Neuronal stem cell (in vitro differentiated cells): ENCODE measurements at regions not wholly inside any gene's neighbourhood (a gene's known extent, or its start where the extent isn't known, plus 50 kb on each side); places are given as distances from the start of the nearest gene placed in this dataset.

ENCODE experiments used
- DNase-seq: peaks from one replicate; pipeline ENCODE4 v3.0.0-alpha.2; 2013; ENCODE audit warnings: low spot score
- H2AFZ ChIP-seq: one replicate; pipeline ENCODE4 v1.6.1; 2013; ENCODE audit warnings: mild to moderate bottlenecking, low read length, inconsistent platforms
- H2AK5ac ChIP-seq: 2 replicates; pipeline ENCODE4 v1.6.1; 2013; ENCODE audit warnings: low read depth, mild to moderate bottlenecking, inconsistent platforms, low read length, moderate library complexity, mixed read lengths
- H2BK120ac ChIP-seq: 2 replicates; pipeline ENCODE4 v1.6.1; 2013; ENCODE audit warnings: low read depth, mild to moderate bottlenecking, inconsistent platforms, low read length, moderate library complexity, mixed read lengths
- H2BK12ac ChIP-seq: one replicate; pipeline ENCODE4 v1.6.1; 2013; ENCODE audit warnings: low read length, inconsistent platforms
- H2BK15ac ChIP-seq: 2 replicates; pipeline ENCODE4 v1.6.1; 2013; ENCODE audit warnings: mild to moderate bottlenecking, low read length, inconsistent platforms, mixed read lengths
- H2BK5ac ChIP-seq: one replicate; pipeline ENCODE4 v1.6.1; 2013; ENCODE audit warnings: inconsistent platforms, mild to moderate bottlenecking, low read length, moderate library complexity
- H3K14ac ChIP-seq: one replicate; pipeline ENCODE4 v1.6.1; 2013; ENCODE audit warnings: low read length, inconsistent platforms
- H3K18ac ChIP-seq: 2 replicates; pipeline ENCODE4 v1.6.1; 2013; ENCODE audit warnings: low read length, inconsistent platforms
- H3K23ac ChIP-seq: 2 replicates; pipeline ENCODE4 v1.6.1; 2013; ENCODE audit warnings: low read depth, mild to moderate bottlenecking, mixed read lengths, low read length, inconsistent platforms; ENCODE audit not compliant: poor library complexity
- H3K27ac ChIP-seq: replicated peaks from 3 replicates; pipeline ENCODE4 v1.5.1; 2013; ENCODE audit warnings: low read length, inconsistent platforms
- H3K27me3 ChIP-seq, 3 experiments: 2 replicates each; pipeline ENCODE4 v1.6.1; 2013; ENCODE audit warnings: low read length in 3 of 3, mild to moderate bottlenecking in 2 of 3, inconsistent platforms in 1 of 3, low read depth in 1 of 3, mixed read lengths in 1 of 3, moderate library complexity in 1 of 3; ENCODE audit not compliant: control insufficient read depth in 3 of 3, insufficient read depth in 3 of 3
- H3K36me3 ChIP-seq, 2 donors: replicated peaks in 1 of 2; 2 replicates each; pipeline ENCODE4 v1.6.1; 2013; ENCODE audit warnings: low read length in 2 of 2; ENCODE audit not compliant: control insufficient read depth in 2 of 2, insufficient read depth in 2 of 2
- H3K4ac ChIP-seq: 2 replicates; pipeline ENCODE4 v1.6.1; 2013; ENCODE audit warnings: inconsistent platforms, mild to moderate bottlenecking, low read length, moderate library complexity
- H3K4me1 ChIP-seq, 2 donors: 1 replicate in 1 of 2; 2 replicates in 1 of 2; pipeline ENCODE4 v1.6.1; 2013; ENCODE audit warnings: low read length in 2 of 2, low read depth in 1 of 2; ENCODE audit not compliant: control insufficient read depth in 2 of 2, insufficient read depth in 1 of 2
- H3K4me2 ChIP-seq: one replicate; pipeline ENCODE4 v1.6.1; 2013; ENCODE audit warnings: mild to moderate bottlenecking, low read length, inconsistent platforms; ENCODE audit not compliant: insufficient read depth, poor library complexity, severe bottlenecking
- H3K4me3 ChIP-seq, 2 donors: 2 replicates each; pipeline ENCODE4 v1.5.1; 2013; ENCODE audit warnings: low read length in 2 of 2, mild to moderate bottlenecking in 2 of 2, inconsistent platforms in 1 of 2, moderate library complexity in 1 of 2
- H3K79me1 ChIP-seq: one replicate; pipeline ENCODE4 v1.6.1; 2013; ENCODE audit warnings: low read depth, mild to moderate bottlenecking, inconsistent platforms, low read length, moderate library complexity
- H3K9ac ChIP-seq: one replicate; pipeline ENCODE4 v1.6.1; 2013; ENCODE audit warnings: mild to moderate bottlenecking, low read depth, low read length, inconsistent platforms; ENCODE audit not compliant: poor library complexity
- H3K9me3 ChIP-seq, 2 donors: replicated peaks in 1 of 2; 2 replicates each; pipeline versions ENCODE3 to v1.6.1; 2013; ENCODE audit warnings: low read length in 2 of 2, mild to moderate bottlenecking in 2 of 2, inconsistent platforms in 1 of 2, low read depth in 1 of 2, mixed read lengths in 1 of 2, moderate library complexity in 1 of 2; ENCODE audit not compliant: control insufficient read depth in 2 of 2, insufficient read depth in 1 of 2
- H4K8ac ChIP-seq: one replicate; pipeline ENCODE4 v1.6.1; 2013; ENCODE audit warnings: low read depth, mild to moderate bottlenecking, inconsistent platforms, low read length, moderate library complexity
- H4K91ac ChIP-seq: one replicate; pipeline ENCODE4 v1.6.1; 2013; ENCODE audit warnings: low read length, low read depth, mild to moderate bottlenecking, inconsistent platforms; ENCODE audit not compliant: poor library complexity
- WGBS, 2 donors: extraction: QIAGEN DNeasy Blood & Tissue Kit; methylation state at CpG; one replicate each; pipeline ENCODE4 v1.1.7; 2013; ENCODE audit warnings: missing lambda C conversion rate in 2 of 2, mixed read lengths in 1 of 2; ENCODE audit not compliant: insufficient read length in 2 of 2, insufficient replicate concordance in 1 of 2; ENCODE audit errors: extremely low coverage in 2 of 2; 5-methylcytosine and 5-hydroxymethylcytosine counted together

DNA sequence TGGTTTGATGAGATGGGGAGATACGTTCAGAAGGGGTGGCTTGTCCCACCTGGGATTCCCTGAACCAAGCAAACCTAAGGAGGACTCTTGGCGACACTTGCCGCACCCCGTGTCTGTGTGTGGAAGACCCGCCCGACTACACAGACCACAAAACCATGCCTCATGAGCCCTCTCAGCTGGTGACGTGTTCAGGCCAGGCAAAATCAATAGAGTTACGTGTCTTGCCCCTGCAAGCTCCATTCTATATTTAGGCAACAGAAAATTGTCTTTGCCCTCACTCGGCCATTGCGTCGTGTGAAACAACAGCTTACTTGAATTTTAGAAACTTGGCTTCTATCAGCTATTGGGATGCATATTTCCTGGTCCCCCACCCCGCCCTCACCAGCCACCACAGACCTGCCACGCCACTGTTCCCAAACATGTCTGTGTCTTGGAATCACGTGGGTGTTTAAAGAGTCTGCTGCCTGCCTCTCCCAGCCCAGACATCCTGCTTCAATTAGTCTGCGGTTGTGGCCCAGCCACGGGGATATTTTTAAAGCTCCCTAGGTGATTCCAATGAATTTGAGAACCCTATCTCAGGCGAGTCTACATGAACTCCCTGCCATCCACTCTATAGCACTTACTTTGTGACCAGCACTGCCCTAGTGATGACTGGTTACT is 279.2 kb upstream of the EXOC2 start:
- Histone ChIP-seq H2AK5ac (no peak overlapping the region), H3K27me3 (no peaks in the 10 kb centered on the region), H2BK12ac (no peak overlapping the region), H2BK15ac (no peak overlapping the region), H2BK120ac (no peak overlapping the region), H3K4me3 (no peak overlapping the region), H3K14ac (no peak overlapping the region), H3K4me2 (no peak overlapping the region), H3K9me3 (no peaks in the 10 kb centered on the region), H3K18ac (no peak overlapping the region), H2BK5ac (no peak overlapping the region), H3K27ac (no peak overlapping the region), H3K79me1 (no peaks in the 10 kb centered on the region), H3K36me3 (no peaks in the 10 kb centered on the region), H3K4ac (no peak overlapping the region), H3K9ac (no peak overlapping the region), H3K4me1 (no peaks in the 10 kb centered on the region), H3K23ac (no peak overlapping the region), H2AFZ (no peak overlapping the region), H4K91ac (no peak overlapping the region), H4K8ac (no peak overlapping the region)
- DNase-seq: no peak
- no CpG with 5 or more reads among the region's 17 CpGs for WGBS, 2 donors

DNA sequence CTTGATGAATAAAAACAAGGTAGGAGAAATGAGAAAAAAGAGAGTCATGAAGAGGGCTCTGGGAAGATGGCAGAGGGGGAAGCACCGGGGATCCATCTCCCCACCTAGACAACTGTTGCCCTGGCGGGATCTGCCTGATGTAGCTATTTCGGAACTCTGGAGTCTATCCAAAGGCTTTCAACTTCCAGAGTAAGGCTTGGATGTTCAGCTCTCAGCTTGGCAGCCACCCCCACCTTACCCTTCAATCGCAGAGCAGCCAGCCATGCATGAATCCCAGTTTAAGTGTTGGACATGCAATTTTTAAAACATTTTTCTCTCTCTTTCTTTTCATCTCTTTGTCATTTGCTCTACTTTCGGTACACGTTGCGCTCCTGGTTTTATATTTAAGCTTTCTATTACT is 275.9 kb upstream of the EXOC2 start:
- Histone ChIP-seq H2BK15ac (no peak overlapping the region), H3K4me2 (no peak overlapping the region), H3K27ac (no peak overlapping the region), H3K9me3 (no peaks in the 10 kb centered on the region), H3K79me1 (no peaks in the 10 kb centered on the region), H4K91ac (no peak overlapping the region), H3K23ac (no peak overlapping the region), H4K8ac (no peak overlapping the region), H2AK5ac (no peak overlapping the region), H3K4me1 (no peaks in the 10 kb centered on the region), H2BK12ac (no peak overlapping the region), H3K14ac (no peak overlapping the region), H2AFZ (no peak overlapping the region), H3K36me3 (no peaks in the 10 kb centered on the region), H3K18ac (no peak overlapping the region), H3K4ac (no peak overlapping the region), H2BK5ac (no peak overlapping the region), H3K27me3 (peaks cover 0 to 8% (median 0%) of the 10 kb centered on the region in 3 experiments), H3K4me3 (no peak overlapping the region), H3K9ac (no peak overlapping the region), H2BK120ac (no peak overlapping the region)
- DNase-seq: no peak
- no CpG with 5 or more reads among the region's 7 CpGs for WGBS, 2 donors

DNA sequence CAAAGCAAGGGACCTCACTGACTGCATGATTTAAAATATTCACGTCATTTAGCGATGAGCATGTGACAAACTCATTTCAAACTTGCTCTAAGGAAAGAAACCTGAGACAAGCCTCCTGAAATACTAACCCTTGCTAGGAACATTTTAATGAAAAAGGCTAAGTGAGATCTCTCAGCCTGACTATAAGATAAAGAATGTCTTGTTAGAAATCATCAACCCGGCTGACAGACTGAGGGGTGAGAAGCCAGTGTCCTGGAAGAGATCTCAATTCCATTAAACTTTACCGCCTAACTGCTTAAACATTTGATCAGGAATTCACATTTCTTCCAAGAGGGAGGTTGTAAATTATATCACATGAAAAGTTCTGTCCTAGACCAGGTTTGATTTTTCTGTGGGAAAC is 274.8 kb upstream of the EXOC2 start:
- no peak overlapping the region for H3K18ac ChIP-seq
- peaks cover 0 to 8% (median 0%) of the 10 kb centered on the region in 3 experiments for H3K27me3 ChIP-seq
- no peak overlapping the region for H4K91ac ChIP-seq
- no peak overlapping the region for H3K14ac ChIP-seq
- no peaks in the 10 kb centered on the region for H3K9me3 ChIP-seq
- H3K23ac ChIP-seq: no peak overlapping the region
- no peak overlapping the region for H2AK5ac ChIP-seq
- H3K4me1 ChIP-seq: no peaks in the 10 kb centered on the region
- no peak overlapping the region for H4K8ac ChIP-seq
- H3K36me3 ChIP-seq: no peaks in the 10 kb centered on the region
- WGBS, 2 donors: no CpG with 5 or more reads among the region's 4 CpGs
- no peak overlapping the region for H2BK5ac ChIP-seq
- H2BK120ac ChIP-seq: no peak overlapping the region
- no peak overlapping the region for H3K4ac ChIP-seq
- H3K4me3 ChIP-seq: no peak overlapping the region
- no peaks in the 10 kb centered on the region for H3K79me1 ChIP-seq
- DNase-seq: no peak
- H2BK12ac ChIP-seq: no peak overlapping the region
- no peak overlapping the region for H2AFZ ChIP-seq
- H2BK15ac ChIP-seq: no peak overlapping the region
- H3K4me2 ChIP-seq: no peak overlapping the region
- no peak overlapping the region for H3K27ac ChIP-seq
- no peak overlapping the region for H3K9ac ChIP-seq

DNA sequence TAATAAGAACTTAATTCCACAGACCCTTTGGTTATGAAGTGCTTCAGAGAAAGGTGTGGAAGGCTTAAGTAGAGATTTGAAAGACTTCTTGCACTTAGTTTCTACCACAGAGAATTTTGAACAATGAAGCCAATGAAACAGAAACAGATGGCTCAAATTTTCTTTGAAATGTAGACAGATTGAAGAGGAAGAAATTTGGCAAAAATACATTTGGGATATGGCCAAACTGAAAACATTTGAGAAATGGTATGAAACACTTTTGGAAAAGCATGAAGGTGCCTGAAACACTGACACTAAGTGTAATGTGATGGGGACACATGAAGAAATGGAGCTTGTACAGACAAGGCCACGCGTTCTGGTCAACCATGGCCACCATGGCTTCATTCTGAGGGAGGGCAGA is 272.4 kb upstream of the EXOC2 start:
- WGBS, 2 donors: no CpG with 5 or more reads among the region's 2 CpGs
- H3K27ac ChIP-seq: no peak overlapping the region
- H2BK12ac ChIP-seq: no peak overlapping the region
- H2BK15ac ChIP-seq: no peak overlapping the region
- H2BK5ac ChIP-seq: no peak overlapping the region
- no peak overlapping the region for H3K4me2 ChIP-seq
- H3K27me3 ChIP-seq: peaks cover 0 to 8% (median 0%) of the 10 kb centered on the region in 3 experiments
- DNase-seq: no peak
- H3K4me1 ChIP-seq: no peaks in the 10 kb centered on the region
- H3K4me3 ChIP-seq: no peak overlapping the region
- no peaks in the 10 kb centered on the region for H3K79me1 ChIP-seq
- no peak overlapping the region for H3K23ac ChIP-seq
- H2AK5ac ChIP-seq: no peak overlapping the region
- H3K18ac ChIP-seq: no peak overlapping the region
- H3K9ac ChIP-seq: no peak overlapping the region
- no peaks in the 10 kb centered on the region for H3K9me3 ChIP-seq
- no peak overlapping the region for H3K14ac ChIP-seq
- no peak overlapping the region for H4K91ac ChIP-seq
- no peaks in the 10 kb centered on the region for H3K36me3 ChIP-seq
- no peak overlapping the region for H2AFZ ChIP-seq
- no peak overlapping the region for H2BK120ac ChIP-seq
- no peak overlapping the region for H3K4ac ChIP-seq
- H4K8ac ChIP-seq: no peak overlapping the region
